Amygdala (tissue), 56 donors: ENCODE measurements at regions not wholly inside any gene's neighbourhood (a gene's known extent, or its start where the extent isn't known, plus 50 kb on each side); places are given as distances from the start of the nearest gene placed in this dataset.
"Not testable (repeated sequence)": the region's sequence is repeated elsewhere in the genome, so short reads cannot be mapped to it uniquely, and the experiment has no call there.

Source experiments
- DNase-seq, 56 donors: peaks; one replicate each; lab custom pipeline; 2025; lab: John Stamatoyannopoulos, UW

- DNase-seq, result not testable (repeated sequence)
These were observed 157.6 kb downstream of the KLRB1 start for GRCh38 chr12:9450127-9450567.

GRCh38 chr12:9449657-9450126, 158.0 kb downstream of the KLRB1 start:
- DNase-seq, result not testable (repeated sequence)

GRCh38 chr12:9449181-9449580, 158.5 kb downstream of the KLRB1 start:
- no peak for DNase-seq

GRCh38 chr12:9448648-9449047, 159.1 kb downstream of the KLRB1 start:
- not testable (repeated sequence) for DNase-seq

- peak; percentile 8 to 89 (median 66) for DNase-seq
These were observed 159.7 kb downstream of the KLRB1 start for GRCh38 chr12:9447791-9448614.

GRCh38 chr12:9446883-9447761, 160.6 kb downstream of the KLRB1 start:
- DNase-seq, result not testable (repeated sequence)

GRCh38 chr12:9440428-9440827, 167.3 kb downstream of the KLRB1 start:
- not testable (repeated sequence) for DNase-seq

- not testable (repeated sequence) for DNase-seq
These were observed 172.0 kb downstream of the KLRB1 start for GRCh38 chr12:9435682-9436081.

GRCh38 chr12:9430385-9430784, 177.3 kb downstream of the KLRB1 start:
- DNase-seq, result not testable (repeated sequence)

- DNase-seq, result not testable (repeated sequence)
These were observed 178.9 kb downstream of the KLRB1 start for GRCh38 chr12:9428856-9429255.

- not testable (repeated sequence) for DNase-seq
These were observed 182.3 kb downstream of the KLRB1 start for GRCh38 chr12:9425429-9425828.

GRCh38 chr12:9424175-9424740, 183.5 kb downstream of the KLRB1 start:
- DNase-seq, result not testable (repeated sequence)

GRCh38 chr12:9422689-9423088, 185.0 kb downstream of the KLRB1 start:
- DNase-seq, result not testable (repeated sequence)

GRCh38 chr12:9421520-9422086, 186.1 kb downstream of the KLRB1 start:
- not testable (repeated sequence) for DNase-seq

- not testable (repeated sequence) for DNase-seq
These were observed 186.7 kb downstream of the KLRB1 start for GRCh38 chr12:9420817-9421519.

- not testable (repeated sequence) for DNase-seq
These were observed 189.1 kb downstream of the KLRB1 start for GRCh38 chr12:9418669-9419041.

- DNase-seq, result not testable (repeated sequence)
These were observed 189.6 kb downstream of the KLRB1 start for GRCh38 chr12:9417947-9418668.

GRCh38 chr12:9417341-9417740, 190.4 kb downstream of the KLRB1 start:
- not testable (repeated sequence) for DNase-seq

GRCh38 chr12:9416346-9416745, 191.4 kb downstream of the KLRB1 start:
- not testable (repeated sequence) for DNase-seq
